ENCODE measurements at regions not wholly inside any gene's neighbourhood (a gene's known extent, or its start where the extent isn't known, plus 50 kb on each side); places are given as distances from the start of the nearest gene placed in this dataset.

GRCh38 chr11:15901054-15901453, 455.3 kb downstream of the SOX6 start:
- TF ChIP-seq CTCF (IDR thresholded peaks at IDR 0.05) (no peak; the same call in 1 of the 2 replicates), POLR2AphosphoS5 (IDR thresholded peaks at IDR 0.05; ENCODE audit: low read depth, low read length) (no peak)

All from Panc1 (cell line).